Mesendoderm (in vitro differentiated cells): ENCODE measurements at regions not wholly inside any gene's neighbourhood (a gene's known extent, or its start where the extent isn't known, plus 50 kb on each side); places are given as distances from the start of the nearest gene placed in this dataset.
"Not testable (repeated sequence)": the region's sequence is repeated elsewhere in the genome, so short reads cannot be mapped to it uniquely, and the experiment has no call there.

Experiments
- DNase-seq: peaks from one replicate; pipeline ENCODE4 v3.0.0; 2013
- H2AK5ac ChIP-seq: 2 replicates; pipeline ENCODE4 v1.6.1; 2013; ENCODE audit warnings: low read length, inconsistent platforms
- H2BK120ac ChIP-seq: 2 replicates; pipeline ENCODE4 v1.6.1; 2013; ENCODE audit warnings: low read depth, mild to moderate bottlenecking, low read length, moderate library complexity, mixed read lengths
- H2BK15ac ChIP-seq: replicated peaks from 2 replicates; pipeline ENCODE4 v1.6.1; 2013; ENCODE audit warnings: low read depth, mild to moderate bottlenecking, moderate library complexity
- H2BK5ac ChIP-seq: 2 replicates; pipeline ENCODE4 v1.6.1; 2013; ENCODE audit warnings: low read length, inconsistent platforms
- H3K18ac ChIP-seq: 2 replicates; pipeline ENCODE4 v1.6.1; 2013; ENCODE audit warnings: mild to moderate bottlenecking, low read length, mixed read lengths
- H3K23ac ChIP-seq: one replicate; pipeline ENCODE4 v1.6.1; 2013; ENCODE audit warnings: low read length
- H3K27ac ChIP-seq: 2 replicates; pipeline ENCODE4 v1.5.1; 2013; ENCODE audit warnings: low read depth, mild to moderate bottlenecking, inconsistent platforms, low read length, moderate library complexity
- H3K27me3 ChIP-seq: 2 replicates; pipeline ENCODE4 v1.6.1; 2013; ENCODE audit warnings: low read length, control low read depth, mild to moderate bottlenecking, inconsistent platforms; ENCODE audit not compliant: insufficient read depth, poor library complexity
- H3K36me3 ChIP-seq: 2 replicates; pipeline ENCODE4 v1.6.1; 2013; ENCODE audit warnings: low read length, inconsistent platforms; ENCODE audit not compliant: control insufficient read depth, insufficient read depth
- H3K4ac ChIP-seq: one replicate; pipeline ENCODE4 v1.6.1; 2013; ENCODE audit warnings: low read depth, mild to moderate bottlenecking, low read length, moderate library complexity
- H3K4me1 ChIP-seq: 2 replicates; pipeline ENCODE4 v1.6.1; 2013; ENCODE audit warnings: low read depth, low read length, inconsistent platforms; ENCODE audit not compliant: control insufficient read depth
- H3K4me2 ChIP-seq: 2 replicates; pipeline ENCODE4 v1.6.1; 2013; ENCODE audit warnings: low read length
- H3K4me3 ChIP-seq: 2 replicates; pipeline ENCODE4 v1.5.1; 2013; ENCODE audit warnings: mild to moderate bottlenecking, low read length
- H3K56ac ChIP-seq: one replicate; pipeline ENCODE4 v1.6.1; 2013; ENCODE audit warnings: low read length
- H3K79me1 ChIP-seq: 2 replicates; pipeline ENCODE4 v1.6.1; 2013; ENCODE audit warnings: low read length, inconsistent platforms
- H3K79me2 ChIP-seq: 2 replicates; pipeline ENCODE4 v1.6.1; 2013; ENCODE audit warnings: mild to moderate bottlenecking, low read length; ENCODE audit not compliant: control insufficient read depth, insufficient read depth
- H3K9ac ChIP-seq: 2 replicates; pipeline ENCODE4 v1.6.1; 2013; ENCODE audit warnings: low read length, inconsistent platforms
- H4K5ac ChIP-seq: one replicate; pipeline ENCODE4 v1.6.1; 2013; ENCODE audit warnings: low read length
- H4K8ac ChIP-seq: one replicate; pipeline ENCODE4 v1.6.1; 2013; ENCODE audit warnings: low read depth, mild to moderate bottlenecking, control low read depth, low read length, moderate library complexity
- WGBS: extraction: QIAGEN DNeasy Blood & Tissue Kit; methylation state at CpG from one replicate; pipeline ENCODE4 v1.1.7; 2013; ENCODE audit warnings: low lambda C conversion rate, missing lambda C conversion rate; ENCODE audit not compliant: insufficient coverage; ENCODE audit errors: extremely low coverage; 5-methylcytosine and 5-hydroxymethylcytosine counted together

DNA sequence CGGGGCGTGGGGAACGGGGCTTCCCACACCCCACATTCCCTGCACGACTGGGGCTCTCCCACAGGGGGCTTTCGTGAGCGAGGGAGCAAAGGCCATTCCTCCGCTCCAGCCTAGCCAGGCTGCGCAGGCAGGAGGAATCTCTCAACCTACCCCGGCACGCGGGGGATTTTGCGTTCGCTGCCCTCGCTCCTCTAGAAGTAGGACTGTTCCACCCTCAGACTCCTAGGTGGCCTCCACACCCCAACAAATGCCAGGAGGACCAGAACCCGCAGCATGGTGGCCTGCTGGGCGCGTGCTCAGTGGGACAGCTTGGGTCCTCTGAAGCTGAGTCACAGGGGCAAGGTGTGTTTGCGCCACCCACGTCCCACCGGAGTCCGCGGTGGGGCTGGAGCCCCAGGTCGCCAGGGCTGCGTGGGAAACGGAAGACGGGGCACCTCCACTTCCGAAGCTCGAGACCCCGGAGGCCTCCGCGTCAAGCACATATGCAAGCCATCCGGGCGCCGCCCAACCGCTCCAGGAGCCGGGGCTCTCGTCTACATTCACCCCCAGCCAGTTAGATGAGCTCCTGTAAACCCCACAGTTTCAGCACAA is 1938.5 kb upstream of the DEFB115 start:
- no peak overlapping the region for H2AK5ac ChIP-seq
- H2BK5ac ChIP-seq = no peak overlapping the region
- H3K79me2 ChIP-seq = no peaks in the 10 kb centered on the region
- H3K27me3 ChIP-seq = no peaks in the 10 kb centered on the region
- H3K27ac ChIP-seq = no peak overlapping the region
- no peaks in the 10 kb centered on the region for H3K4me1 ChIP-seq
- H3K36me3 ChIP-seq = no peaks in the 10 kb centered on the region
- WGBS = no CpG with 5 or more reads among the region's 37 CpGs
- H4K5ac ChIP-seq = no peak overlapping the region
- no peak for DNase-seq
- H3K9ac ChIP-seq = no peak overlapping the region
- no peak overlapping the region for H4K8ac ChIP-seq
- no peaks in the 10 kb centered on the region for H3K79me1 ChIP-seq
- no peak overlapping the region for H3K4me3 ChIP-seq
- H3K18ac ChIP-seq = no peak overlapping the region
- no peak overlapping the region for H3K4ac ChIP-seq
- no peak overlapping the region for H2BK15ac ChIP-seq
- H3K23ac ChIP-seq = no peak overlapping the region
- H3K4me2 ChIP-seq = no peak overlapping the region
- no peak overlapping the region for H3K56ac ChIP-seq
- H2BK120ac ChIP-seq = no peak overlapping the region

DNA sequence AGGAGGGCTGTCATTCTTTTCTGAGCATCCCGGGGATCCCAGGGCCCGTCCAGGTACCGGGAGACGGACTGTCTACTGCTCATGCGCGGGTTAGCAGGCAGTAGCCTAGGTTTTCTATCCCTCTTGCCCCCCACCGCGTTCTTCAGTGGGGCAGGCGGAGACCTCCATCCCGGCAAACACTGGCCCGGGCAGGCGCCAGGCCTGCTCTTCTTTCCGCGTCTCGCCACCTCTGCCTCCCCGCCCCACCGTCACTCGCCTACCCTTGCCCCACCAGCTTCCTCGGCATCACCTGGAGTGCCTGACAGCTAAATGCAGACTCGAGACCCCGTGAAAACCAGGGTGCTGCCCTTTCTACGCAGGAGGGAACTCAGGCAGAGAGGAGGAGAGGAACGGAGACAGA is 1937.7 kb upstream of the DEFB115 start:
- Histone ChIP-seq H3K4me3 (no peak overlapping the region), H2AK5ac (no peak overlapping the region), H2BK120ac (no peak overlapping the region), H3K18ac (no peak overlapping the region), H3K4me1 (no peaks in the 10 kb centered on the region), H3K4ac (no peak overlapping the region), H2BK15ac (no peak overlapping the region), H3K36me3 (no peaks in the 10 kb centered on the region), H2BK5ac (no peak overlapping the region), H3K27ac (no peak overlapping the region), H3K56ac (no peak overlapping the region), H3K4me2 (no peak overlapping the region), H4K8ac (no peak overlapping the region), H3K79me2 (no peaks in the 10 kb centered on the region), H3K23ac (no peak overlapping the region), H3K79me1 (no peaks in the 10 kb centered on the region), H4K5ac (no peak overlapping the region), H3K9ac (no peak overlapping the region), H3K27me3 (no peaks in the 10 kb centered on the region)
- DNase-seq = no peak
- no CpG with 5 or more reads among the region's 23 CpGs for WGBS

DNA sequence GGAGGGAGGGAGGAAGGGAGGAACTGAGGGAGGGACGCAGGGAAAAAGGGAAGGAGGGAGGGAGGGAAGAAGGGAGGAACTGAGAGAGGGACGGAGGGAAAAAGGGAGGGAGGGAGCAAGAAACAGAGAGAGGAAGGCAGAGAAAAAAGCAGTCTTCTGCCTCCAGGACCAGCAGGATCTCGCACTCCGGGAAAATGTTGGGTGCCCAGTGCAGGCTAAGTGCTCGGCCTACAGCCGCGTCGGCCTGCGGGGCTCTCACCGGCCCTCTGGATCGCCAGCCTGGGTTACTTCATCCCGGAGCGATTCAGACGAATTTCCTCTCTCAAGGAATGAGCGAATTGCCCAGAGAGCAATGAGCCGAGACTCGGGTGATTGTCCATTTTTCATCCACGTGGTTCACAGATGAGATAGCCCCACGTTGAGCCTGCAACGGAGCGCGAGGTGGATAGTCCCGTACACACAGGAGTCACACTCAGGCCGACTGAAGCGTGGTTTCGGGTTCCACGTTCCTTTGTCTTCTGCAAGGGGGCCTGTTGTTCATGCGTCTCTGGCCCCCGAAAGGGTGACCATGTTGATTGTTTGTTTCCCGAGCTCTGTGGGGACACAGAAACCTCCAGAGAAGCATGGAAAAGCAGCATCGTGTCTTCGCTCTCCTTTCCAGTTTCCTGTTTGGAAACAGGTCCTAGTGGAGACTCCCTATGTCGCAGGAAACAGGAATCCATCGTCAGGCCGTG is 1937.1 kb upstream of the DEFB115 start:
- H2AK5ac ChIP-seq, H3K27ac ChIP-seq, H4K8ac ChIP-seq, H3K4me2 ChIP-seq, H3K18ac ChIP-seq, H2BK5ac ChIP-seq, H3K56ac ChIP-seq, H3K79me2 ChIP-seq, H3K23ac ChIP-seq, H3K4me1 ChIP-seq, H3K79me1 ChIP-seq, DNase-seq, H2BK15ac ChIP-seq, H3K36me3 ChIP-seq, H3K27me3 ChIP-seq, H3K4me3 ChIP-seq, H3K4ac ChIP-seq, H2BK120ac ChIP-seq, H3K9ac ChIP-seq, H4K5ac ChIP-seq: not testable (repeated sequence)
- WGBS = no CpG with 5 or more reads among the region's 35 CpGs

DNA sequence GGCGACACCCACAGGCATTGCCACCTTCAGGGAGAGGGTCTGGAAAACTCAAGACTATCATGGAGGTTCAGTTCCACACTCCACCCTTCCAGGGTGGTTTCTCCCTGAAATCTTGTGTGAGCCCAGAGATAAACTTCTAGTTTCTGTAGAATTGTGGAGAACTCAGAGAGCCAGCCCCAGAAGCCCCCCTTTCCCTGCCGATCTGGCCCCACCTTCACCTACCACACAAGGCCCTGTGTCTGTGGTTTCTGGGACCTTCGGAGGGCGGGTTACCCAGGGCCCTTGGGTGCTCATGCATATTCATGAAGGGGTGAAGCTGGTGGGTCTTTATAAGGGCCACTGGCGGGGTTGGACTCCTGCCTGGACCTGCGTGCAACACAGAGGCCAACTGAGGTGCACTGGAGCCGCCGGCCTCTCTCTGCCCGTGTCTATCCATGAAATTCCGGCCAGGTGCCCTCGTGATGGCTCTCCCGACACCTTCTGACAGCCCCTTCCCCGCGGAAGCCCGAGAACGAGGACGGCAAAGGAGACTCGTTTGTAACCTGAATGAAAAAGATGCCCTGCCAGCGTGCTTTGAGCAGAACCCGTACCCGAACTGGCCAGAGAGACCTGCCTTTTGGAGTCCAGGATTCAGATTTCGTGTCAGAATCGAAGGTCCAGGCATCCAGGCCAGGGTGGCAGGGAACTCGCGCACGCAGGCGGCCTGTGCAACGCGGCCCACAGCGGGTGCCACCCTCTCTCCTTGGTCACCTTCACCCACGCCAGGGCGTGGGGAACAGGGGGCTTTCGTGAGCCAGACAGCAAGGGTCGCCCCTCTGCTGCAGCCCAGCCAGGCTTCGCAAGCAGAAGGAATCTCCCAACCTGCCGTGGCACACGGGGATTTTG is 1933.6 kb upstream of the DEFB115 start:
- WGBS = no CpG with 5 or more reads among the region's 37 CpGs
- H3K18ac ChIP-seq, H2BK15ac ChIP-seq, H3K79me1 ChIP-seq, H3K4me1 ChIP-seq, H3K23ac ChIP-seq, H3K79me2 ChIP-seq, H3K56ac ChIP-seq, H3K4me3 ChIP-seq, H2BK120ac ChIP-seq, H3K4ac ChIP-seq, H3K27me3 ChIP-seq, H3K4me2 ChIP-seq, H4K5ac ChIP-seq, H4K8ac ChIP-seq, H3K9ac ChIP-seq, H3K36me3 ChIP-seq, H3K27ac ChIP-seq, H2BK5ac ChIP-seq, DNase-seq, H2AK5ac ChIP-seq: not testable (repeated sequence)

DNA sequence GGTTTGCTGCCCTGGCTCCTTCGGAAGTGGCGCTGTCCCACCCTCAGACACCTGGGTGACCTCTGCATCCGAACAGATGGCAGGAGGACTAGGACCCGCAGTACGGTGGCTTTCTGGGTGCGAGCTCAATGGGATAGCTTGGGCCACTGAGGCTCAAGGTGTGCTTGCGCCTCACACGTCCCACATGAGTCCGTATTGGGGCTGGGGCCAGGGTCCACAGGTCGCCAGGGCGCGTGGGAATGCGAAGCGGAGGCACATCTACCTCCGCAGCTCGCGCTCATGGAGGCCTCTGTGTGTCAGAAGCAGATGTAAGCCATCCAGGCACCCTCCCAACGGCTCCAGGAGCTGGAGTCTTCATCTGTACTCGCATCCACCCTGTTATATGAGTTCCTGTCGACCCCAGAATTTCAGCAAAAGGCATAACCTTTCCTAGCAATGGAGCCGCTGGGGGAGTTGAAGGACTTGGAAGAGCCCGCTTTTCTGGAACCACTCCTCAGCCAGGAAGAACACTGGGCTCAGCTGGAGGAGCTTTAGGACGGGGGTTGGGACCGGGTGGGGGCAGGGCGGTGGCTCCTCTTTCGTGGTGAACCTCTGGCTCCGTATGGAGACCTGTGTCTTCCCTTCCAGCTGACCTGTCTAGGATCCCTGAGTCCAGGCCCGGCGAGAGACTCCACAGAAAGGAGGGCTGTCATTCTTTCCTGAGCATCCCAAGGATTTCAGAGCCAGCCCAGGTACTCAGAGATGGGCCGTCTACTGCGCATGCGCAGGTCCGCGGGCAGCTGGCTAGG is 1932.8 kb upstream of the DEFB115 start:
- not testable (repeated sequence) for H3K4me1 ChIP-seq, H3K27me3 ChIP-seq, H4K5ac ChIP-seq, H3K4me2 ChIP-seq, H3K4ac ChIP-seq, H2BK120ac ChIP-seq, H3K18ac ChIP-seq, H3K36me3 ChIP-seq, H2BK15ac ChIP-seq, H2BK5ac ChIP-seq, H3K9ac ChIP-seq, H3K79me1 ChIP-seq, H3K27ac ChIP-seq, H3K79me2 ChIP-seq, H4K8ac ChIP-seq, H3K23ac ChIP-seq, DNase-seq, H2AK5ac ChIP-seq, H3K56ac ChIP-seq, H3K4me3 ChIP-seq
- no CpG with 5 or more reads among the region's 34 CpGs for WGBS
